AG09309 (cell line): ENCODE measurements at regions not wholly inside any gene's neighbourhood (a gene's known extent, or its start where the extent isn't known, plus 50 kb on each side); places are given as distances from the start of the nearest gene placed in this dataset.

Source experiments
- DNase-seq: peaks from one replicate; pipeline ENCODE4 v3.0.0-alpha.2; 2010; ENCODE audit warnings: low read depth
- H3K4me3 ChIP-seq: 2 replicates; pipeline ENCODE4 v1.5.1; 2011; ENCODE audit warnings: mild to moderate bottlenecking, low read depth, low read length, moderate library complexity; ENCODE audit not compliant: control insufficient read depth
- CTCF ChIP-seq: IDR thresholded peaks from 2 replicates; pipeline ENCODE4 v1.5.1; 2011; ENCODE audit warnings: mild to moderate bottlenecking, low read depth, low read length, inconsistent platforms; ENCODE audit not compliant: insufficient read depth, control insufficient read depth; ENCODE audit errors: missing control alignments

GRCh38 chr4:184295206-184295605 lies 77.5 kb upstream of the ENPP6 start:
- DNase-seq, result no peak
- TF ChIP-seq CTCF, result no peak
- H3K4me3 ChIP-seq, result no peak overlapping the region

GRCh38 chr4:184294606-184295133 lies 77.0 kb upstream of the ENPP6 start:
- no peak for TF ChIP-seq CTCF
- DNase-seq, result no peak
- H3K4me3 ChIP-seq, result no peak overlapping the region

- no peak for TF ChIP-seq CTCF
- DNase-seq, result no peak
- H3K4me3 ChIP-seq, result no peak overlapping the region
These were observed 75.9 kb upstream of the ENPP6 start for GRCh38 chr4:184293552-184293951.

GRCh38 chr4:184292877-184293276 lies 75.2 kb upstream of the ENPP6 start:
- DNase-seq, result no peak
- TF ChIP-seq CTCF, result no peak

GRCh38 chr4:184292465-184292867 lies 74.8 kb upstream of the ENPP6 start:
- no peak for TF ChIP-seq CTCF
- no peak overlapping the region for H3K4me3 ChIP-seq

More at GRCh38 chr4:184292877-184293276, 75.2 kb upstream of the ENPP6 start:
- H3K4me3 ChIP-seq, result no peak overlapping the region

GRCh38 chr4:184289179-184289535 lies 71.5 kb upstream of the ENPP6 start:
- no peak for DNase-seq
- H3K4me3 ChIP-seq, result no peak overlapping the region
- TF ChIP-seq CTCF, result no peak

More at GRCh38 chr4:184292465-184292867, 74.8 kb upstream of the ENPP6 start:
- no peak for DNase-seq
